GM18526 (cell line): ENCODE measurements at regions not wholly inside any gene's neighbourhood (a gene's known extent, or its start where the extent isn't known, plus 50 kb on each side); places are given as distances from the start of the nearest gene placed in this dataset.

Source experiments
- POLR2A ChIP-seq: IDR thresholded peaks from 3 replicates; pipeline ENCODE4 v1.6.1; 2011; ENCODE audit not compliant: insufficient read length; ENCODE audit errors: extremely low read depth

DNA sequence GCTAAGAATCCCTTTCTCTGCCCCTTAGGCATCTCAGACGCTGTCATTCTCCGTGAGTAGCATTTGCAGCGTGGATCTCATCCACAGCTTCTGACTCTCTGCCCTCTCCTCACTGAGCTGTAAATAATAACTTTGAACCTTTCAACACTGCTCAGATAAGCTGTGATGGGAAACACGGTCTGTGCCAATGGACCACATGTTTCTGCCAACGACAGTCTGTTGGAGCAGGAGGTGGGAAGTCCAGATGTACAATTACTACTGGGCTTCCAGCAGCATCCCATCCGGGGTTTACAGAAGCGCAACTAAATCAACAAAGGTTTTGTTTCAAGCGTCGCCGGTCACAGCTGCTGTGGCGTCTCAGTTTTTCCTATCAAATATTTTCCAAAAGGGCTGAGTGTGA, 1110.6 kb downstream of the TYW1 start:
- no peak for TF ChIP-seq POLR2A

- no peak for TF ChIP-seq POLR2A
Measured at GRCh38 chr7:68107968-68108367, 1111.3 kb downstream of the TYW1 start.

DNA sequence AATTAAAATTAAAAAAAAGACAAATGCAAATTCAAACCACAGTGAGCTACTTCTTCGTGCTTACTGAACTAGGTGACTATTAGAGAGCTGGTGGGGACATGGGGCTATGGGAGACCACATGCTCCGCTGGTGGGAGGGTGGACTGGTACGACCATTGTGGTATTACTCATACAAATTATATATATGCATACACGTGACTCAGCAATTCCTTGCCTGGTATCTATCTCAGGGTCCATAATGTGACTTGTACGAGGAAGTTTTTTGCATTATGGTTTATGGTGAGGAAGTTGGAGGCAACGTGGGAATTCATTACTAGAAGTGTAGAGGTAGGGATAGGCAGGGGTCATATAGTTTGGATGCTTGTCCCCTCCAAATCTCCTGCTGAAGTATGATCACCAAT, 1112.7 kb downstream of the TYW1 start:
- TF ChIP-seq POLR2A, result no peak

DNA sequence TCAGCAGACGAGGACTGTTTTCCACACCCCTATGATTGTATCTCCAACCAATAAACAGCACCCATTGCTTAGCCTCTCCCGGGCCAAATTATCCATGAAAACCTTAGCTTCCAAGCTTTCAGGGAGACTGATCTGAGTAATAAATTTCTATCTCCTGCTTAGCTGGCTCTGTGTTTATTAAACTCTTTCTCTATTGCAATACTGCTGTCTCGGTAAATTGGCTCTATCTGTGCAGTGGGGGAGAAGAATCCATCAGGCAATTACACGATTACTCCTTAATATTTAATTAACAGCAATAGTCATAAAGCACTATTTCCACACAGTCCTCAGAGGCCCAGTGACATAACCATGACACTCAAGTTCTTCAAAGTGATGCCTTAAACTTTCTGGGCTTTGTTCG, 1122.8 kb downstream of the TYW1 start:
- no peak for TF ChIP-seq POLR2A

GRCh38 chr7:68121056-68121455, 1124.4 kb downstream of the TYW1 start:
- no peak for TF ChIP-seq POLR2A

GRCh38 chr7:68121655-68122054, 1125.0 kb downstream of the TYW1 start:
- TF ChIP-seq POLR2A, result no peak

- TF ChIP-seq POLR2A, result no peak
Measured at GRCh38 chr7:68122801-68123200, 1126.2 kb downstream of the TYW1 start.

- TF ChIP-seq POLR2A, result no peak
Measured at GRCh38 chr7:68125168-68125567, 1128.5 kb downstream of the TYW1 start.

DNA sequence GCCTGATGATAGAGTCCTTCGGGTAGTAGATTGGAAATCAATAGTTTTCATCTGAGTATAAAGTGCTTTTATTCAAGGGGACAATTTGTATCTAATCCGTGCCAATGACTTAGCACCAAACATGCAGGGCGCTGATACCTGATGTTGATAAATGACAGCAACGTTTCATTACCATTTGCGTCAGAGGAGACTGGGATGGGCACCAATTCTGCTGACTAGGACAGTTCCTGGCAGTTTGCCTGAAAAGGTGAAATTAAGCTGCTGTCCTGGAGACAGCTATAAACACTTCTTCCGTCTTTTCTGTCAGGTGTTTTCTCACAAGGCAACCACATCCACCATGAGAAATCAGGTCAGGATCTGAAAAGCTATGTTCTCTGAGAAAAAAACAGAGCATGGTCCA, 1136.4 kb downstream of the TYW1 start:
- no peak for TF ChIP-seq POLR2A

DNA sequence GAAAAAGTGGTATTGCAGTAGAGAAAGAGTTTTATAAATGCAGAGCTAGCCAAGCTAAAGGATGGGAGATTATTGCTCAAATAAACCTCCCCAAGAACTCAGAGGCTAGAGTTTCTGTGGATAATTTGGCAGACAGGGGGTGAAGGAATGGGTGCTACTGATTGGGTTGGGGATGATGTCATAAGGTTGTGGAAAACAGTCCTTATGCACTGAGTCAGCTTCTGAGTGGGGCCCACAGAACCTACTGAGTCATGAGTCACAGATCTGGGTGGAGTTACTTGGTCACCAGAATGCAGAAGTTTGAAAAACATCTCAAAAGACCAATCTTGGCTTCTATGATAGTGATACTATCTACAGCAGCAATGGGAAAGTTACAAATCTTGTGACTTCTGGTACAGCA, 1146.7 kb downstream of the TYW1 start:
- no peak for TF ChIP-seq POLR2A

GRCh38 chr7:68146983-68147382, 1150.3 kb downstream of the TYW1 start:
- no peak for TF ChIP-seq POLR2A

DNA sequence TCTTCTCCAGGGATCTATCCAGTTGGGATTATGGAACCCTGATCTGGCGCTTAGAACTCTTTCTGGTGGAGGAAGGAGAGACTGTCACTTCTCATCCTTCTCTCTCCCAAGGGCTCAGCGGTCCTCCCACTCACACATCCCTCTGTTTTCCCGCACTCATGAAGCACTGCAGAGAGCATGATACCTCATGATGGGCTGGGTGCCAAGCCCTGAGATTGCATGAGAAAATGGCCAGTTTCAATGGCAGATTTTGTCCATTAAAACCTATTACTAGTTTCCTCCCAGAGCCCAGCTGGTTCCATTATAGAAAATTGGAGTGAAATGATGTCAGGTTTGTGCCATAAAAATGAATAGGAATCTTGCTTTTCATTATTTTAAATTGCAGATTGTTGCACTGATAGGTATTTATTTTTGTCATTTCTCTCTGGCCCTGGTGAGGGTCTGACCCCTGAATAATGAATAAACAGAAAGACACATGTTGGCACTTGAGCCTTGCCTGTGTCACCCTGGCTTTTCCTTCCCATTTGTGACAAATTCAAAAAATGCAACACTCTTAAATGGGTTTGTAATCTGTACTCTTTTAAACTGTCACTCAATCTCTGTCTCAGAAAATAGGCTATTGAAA, 1151.1 kb downstream of the TYW1 start:
- no peak for TF ChIP-seq POLR2A

DNA sequence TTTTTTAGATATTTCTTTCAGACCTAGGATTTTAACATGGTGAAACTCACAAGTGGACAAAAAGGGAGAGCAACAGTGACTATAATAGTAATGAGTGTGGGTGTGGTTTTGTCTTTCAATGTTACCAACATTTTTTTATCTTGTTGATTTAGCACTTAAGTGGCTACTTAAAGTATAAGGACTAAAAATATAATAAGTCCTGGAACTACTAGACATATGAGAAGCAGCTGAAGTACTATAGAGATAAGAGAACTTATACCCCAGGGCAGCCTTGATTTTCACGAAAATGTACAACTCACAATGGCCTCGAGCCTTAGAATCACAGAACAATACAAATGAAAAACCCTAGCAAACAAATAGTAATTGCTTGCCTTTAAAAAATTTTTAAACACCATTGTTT, 1151.8 kb downstream of the TYW1 start:
- TF ChIP-seq POLR2A, result no peak

GRCh38 chr7:68152205-68152604, 1155.6 kb downstream of the TYW1 start:
- TF ChIP-seq POLR2A, result no peak

DNA sequence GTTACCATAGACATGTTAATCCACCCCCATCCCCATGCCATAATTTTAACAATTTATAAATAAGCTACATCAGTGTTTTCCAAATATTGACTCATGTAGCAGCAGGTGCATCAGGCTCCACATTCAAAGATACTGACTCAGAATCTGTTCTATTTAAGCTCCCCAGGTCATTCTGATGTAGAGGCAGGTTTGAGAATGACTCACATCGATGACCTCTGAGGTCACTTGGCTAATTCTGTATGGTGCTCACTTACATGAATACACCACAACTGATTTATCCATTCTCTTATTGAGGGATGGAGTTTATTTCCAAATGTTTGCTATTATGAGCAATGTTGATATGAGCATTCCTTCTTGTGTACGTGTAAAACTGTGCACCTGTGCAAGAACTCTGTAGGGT, 1159.0 kb downstream of the TYW1 start:
- TF ChIP-seq POLR2A, result no peak

DNA sequence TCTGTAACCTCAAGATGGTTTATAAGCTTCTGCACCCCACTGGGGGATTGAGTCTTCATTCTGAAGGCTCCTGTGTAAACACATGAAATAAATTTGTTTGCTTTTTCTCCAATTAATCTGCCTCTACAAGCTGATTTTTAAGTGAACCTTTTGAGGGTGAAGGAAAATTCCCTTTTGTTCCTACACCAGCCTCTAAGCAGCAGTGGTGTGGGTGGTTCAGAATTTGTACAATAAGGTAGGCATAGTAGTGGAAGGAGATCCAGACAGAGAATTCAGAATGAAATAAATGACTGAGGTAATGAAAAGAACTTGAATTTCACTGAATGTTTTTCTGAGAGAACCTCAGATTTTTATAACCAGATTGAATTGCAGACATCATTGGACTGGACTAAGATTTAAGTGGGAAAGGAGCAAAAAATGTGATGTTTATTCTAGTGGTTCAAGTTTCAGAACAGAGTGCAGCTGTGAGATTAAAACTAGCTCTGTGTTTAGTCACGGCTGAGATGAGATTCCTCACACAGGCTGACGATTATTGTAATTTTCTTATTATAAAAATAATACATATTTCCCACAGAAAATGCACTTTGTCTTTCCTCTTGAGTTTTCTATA, 1162.2 kb downstream of the TYW1 start:
- TF ChIP-seq POLR2A, result no peak

- no peak for TF ChIP-seq POLR2A
Measured at GRCh38 chr7:68162712-68163111, 1166.1 kb downstream of the TYW1 start.

GRCh38 chr7:68166525-68166924, 1169.9 kb downstream of the TYW1 start:
- no peak for TF ChIP-seq POLR2A

DNA sequence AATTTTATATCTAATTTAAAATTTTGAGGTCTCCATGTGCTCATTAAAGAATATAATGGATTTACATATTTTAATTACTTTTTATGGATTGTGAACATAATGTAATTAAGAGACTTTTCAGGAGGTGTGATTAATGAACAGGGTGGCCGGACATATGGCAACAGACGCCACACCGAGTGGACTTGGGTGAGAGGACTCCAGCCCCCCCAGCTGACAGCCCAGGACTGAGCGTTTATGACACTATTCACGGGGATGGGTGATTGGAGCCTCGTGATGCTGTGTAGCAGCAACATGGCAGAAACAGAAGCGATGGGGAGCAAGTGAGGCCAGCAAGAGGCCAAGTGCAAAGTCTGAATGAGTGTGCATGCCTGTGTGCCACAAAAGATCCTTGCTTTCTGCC, 1176.9 kb downstream of the TYW1 start:
- TF ChIP-seq POLR2A, result no peak
